C4-2B (cell line): ENCODE measurements at regions not wholly inside any gene's neighbourhood (a gene's known extent, or its start where the extent isn't known, plus 50 kb on each side); places are given as distances from the start of the nearest gene placed in this dataset.

Experiments used
- ZFX ChIP-seq: fragments of 450-650 bp; IDR thresholded peaks from 2 replicates; pipeline ENCODE4 v1.6.1; 2017
- TF ChIP-seq, protein P1 (sequence below): fragments of 450-650 bp; conservative IDR thresholded peaks from 2 replicates; pipeline ENCODE4 v1.5.1; 2017; ENCODE audit warnings: mild to moderate bottlenecking

DNA sequence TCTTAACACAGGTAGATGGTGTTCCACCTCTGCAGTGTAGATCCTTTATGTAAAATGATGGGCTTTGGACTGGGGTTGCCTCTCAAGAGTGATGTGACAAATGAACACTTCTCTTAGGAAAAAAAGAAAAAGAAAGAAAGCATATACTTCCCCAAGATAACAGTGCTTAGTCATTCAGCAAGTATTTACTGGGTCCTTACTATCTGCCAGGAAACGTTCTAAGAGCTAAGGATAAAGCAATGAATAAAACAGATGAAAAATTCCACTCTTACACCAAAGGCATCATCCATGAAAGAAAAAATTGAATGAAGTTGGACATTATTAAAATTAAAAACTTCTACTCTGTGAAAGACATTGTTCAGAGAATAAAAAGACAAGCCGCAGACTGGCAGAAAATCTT, 177.3 kb downstream of the C7orf25 start:
- TF ChIP-seq, protein P1, sequence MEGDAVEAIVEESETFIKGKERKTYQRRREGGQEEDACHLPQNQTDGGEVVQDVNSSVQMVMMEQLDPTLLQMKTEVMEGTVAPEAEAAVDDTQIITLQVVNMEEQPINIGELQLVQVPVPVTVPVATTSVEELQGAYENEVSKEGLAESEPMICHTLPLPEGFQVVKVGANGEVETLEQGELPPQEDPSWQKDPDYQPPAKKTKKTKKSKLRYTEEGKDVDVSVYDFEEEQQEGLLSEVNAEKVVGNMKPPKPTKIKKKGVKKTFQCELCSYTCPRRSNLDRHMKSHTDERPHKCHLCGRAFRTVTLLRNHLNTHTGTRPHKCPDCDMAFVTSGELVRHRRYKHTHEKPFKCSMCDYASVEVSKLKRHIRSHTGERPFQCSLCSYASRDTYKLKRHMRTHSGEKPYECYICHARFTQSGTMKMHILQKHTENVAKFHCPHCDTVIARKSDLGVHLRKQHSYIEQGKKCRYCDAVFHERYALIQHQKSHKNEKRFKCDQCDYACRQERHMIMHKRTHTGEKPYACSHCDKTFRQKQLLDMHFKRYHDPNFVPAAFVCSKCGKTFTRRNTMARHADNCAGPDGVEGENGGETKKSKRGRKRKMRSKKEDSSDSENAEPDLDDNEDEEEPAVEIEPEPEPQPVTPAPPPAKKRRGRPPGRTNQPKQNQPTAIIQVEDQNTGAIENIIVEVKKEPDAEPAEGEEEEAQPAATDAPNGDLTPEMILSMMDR: no peak
- no peak for TF ChIP-seq ZFX
